Superior temporal gyrus (tissue), 1 donor: ENCODE measurements at regions not wholly inside any gene's neighbourhood (a gene's known extent, or its start where the extent isn't known, plus 50 kb on each side); places are given as distances from the start of the nearest gene placed in this dataset.
"Not testable (repeated sequence)": the region's sequence is repeated elsewhere in the genome, so short reads cannot be mapped to it uniquely, and the experiment has no call there.

Experiments
- DNase-seq: peaks from one replicate; pipeline ENCODE4 v3.0.0-alpha.2; 2016; ENCODE audit errors: extremely low spot score

DNA sequence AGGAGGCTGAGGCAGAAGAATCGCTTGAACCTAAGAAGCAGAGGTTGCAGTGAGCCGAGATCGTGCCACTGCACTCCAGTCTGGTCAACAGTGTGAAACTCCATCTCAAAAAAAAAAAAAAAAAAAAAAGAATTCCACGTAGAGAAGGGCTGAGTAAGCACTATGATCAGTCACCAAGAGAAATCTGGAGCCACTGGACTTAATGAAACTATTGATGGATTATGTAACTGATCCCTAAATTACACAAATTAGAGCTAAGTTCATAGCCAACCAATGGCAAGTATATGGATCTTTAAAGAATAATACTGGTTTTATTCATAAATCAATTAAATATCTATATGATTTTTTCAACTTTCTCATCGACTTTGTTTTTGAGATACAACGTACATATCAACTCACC is 72.2 kb upstream of the ABLIM1 start:
- no peak for DNase-seq

DNA sequence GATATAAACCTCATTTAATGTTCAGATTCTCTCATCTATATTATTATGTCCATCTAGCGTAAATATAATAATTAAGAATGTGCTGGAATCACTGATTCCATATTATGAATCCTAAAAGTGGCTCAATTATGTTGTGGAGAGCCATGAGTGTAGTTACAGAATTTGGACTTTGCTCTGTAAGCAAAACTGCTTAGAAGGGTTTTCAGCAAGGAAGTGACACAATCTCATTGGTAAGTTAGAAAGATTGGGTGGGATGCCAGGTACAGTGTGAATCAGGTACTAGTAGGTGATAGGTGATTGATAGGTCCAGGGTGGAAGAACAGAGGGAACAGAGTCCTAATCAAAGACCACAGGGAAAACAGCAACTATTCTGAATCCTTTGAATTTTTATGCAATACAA is 74.9 kb upstream of the ABLIM1 start:
- DNase-seq = no peak

DNA sequence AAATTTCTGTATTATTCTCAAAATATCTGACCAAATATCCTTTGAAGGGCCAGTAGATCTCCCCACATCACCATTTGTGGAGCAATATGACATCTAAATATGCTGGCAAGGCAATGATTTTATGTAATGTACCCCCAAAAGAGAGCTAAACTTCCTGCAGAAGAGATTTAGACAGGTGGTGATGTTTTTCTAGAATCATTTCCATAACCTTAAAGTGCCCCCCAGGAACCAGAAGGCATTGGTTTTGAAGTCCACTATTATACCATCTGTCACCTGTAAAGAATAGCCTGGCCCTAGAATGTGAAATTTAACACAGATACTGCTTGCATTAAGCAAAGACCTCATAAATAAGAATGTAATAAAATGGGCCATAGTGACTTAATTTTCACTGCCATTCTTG is 77.9 kb upstream of the ABLIM1 start:
- DNase-seq = no peak

DNA sequence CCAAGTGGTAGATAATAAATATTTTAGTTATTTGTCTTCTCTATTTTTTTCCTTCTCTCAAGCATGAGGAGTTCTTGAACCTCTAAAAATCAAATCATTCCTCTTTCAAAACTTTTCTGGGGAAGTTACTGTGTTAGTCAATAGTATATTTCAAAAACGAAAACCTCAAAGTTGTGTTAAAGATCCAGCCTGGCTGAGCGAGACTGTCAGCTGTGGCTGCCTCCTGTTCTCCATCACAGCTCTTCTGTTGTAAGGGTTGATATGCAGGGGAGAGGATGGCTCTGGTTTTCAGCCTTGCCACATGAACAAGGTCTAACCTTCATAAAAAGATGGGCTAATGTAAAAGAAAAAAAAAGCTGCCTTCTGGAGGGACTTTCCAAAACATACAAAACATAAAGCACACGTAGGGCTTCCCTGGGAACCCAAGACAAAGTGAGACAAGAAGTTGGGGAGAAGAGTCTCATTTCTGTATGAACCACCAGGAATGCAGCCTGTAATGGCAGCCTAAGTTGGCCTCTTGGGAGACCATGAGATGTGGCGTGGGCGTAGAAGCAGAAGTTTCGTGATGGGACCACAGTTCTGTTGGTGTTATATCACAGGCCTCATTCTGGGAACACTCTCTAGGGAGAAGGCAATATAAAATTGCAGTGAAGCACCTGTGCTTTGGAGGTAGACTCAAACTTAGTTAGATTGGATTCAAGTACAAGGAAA is 77.9 kb upstream of the FHIP2A start:
- DNase-seq = no peak

DNA sequence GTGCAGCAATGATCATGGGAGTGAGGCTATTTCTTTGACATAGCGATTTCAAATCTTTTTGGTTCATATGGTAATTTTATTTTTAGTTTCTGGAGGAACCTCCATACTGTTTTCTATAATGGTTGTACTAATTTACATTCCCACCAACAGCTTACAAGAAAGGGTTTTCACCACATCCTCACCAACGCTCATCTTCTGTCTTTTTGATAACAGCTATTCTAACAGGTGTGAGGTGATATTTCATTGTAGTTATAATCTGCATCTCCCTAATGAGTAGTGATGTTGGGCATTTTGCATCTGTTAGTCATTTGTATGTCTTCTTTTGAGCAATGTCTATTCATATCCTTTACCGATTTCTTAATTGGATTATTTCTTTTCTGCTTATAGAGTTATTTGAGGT is 75.0 kb upstream of the FHIP2A start:
- DNase-seq = no peak

DNA sequence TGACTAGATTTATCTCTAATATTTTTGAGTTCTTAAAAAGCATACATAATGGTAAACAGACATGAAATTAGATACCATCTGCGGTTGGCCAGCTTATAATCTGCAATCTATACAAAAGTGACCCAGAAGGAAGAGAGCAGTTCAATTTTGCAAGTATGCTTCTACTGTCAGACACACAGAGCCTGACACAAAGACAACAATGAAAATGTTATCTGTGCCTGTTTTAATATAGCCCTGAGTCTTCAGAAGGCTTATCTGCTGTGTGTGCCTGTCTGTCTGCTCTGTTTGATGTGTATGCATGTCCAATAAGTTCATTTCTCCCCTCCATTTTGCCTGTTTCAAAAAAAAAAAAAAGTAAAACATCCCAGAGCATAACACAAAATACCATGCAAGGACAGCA is 73.3 kb upstream of the FHIP2A start:
- DNase-seq = no peak

DNA sequence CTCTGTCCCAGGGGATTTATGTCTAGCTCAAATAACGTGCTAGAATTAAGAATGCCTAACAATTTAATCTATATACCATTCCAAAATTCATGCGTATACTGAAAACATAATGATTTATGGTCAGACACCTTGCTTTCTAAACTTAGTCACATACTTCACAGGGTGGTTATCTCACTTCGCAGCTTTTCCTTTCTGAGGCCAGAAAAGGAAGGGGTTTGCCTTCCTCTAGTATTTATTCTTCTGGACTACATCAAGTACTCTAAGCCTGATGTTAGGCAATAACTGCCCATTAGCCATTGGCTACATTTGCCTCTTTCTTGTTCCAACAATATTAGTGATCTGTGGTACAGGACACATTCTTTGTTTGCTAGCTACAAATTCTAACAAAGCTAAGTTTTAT is 72.6 kb upstream of the FHIP2A start:
- no peak for DNase-seq

DNA sequence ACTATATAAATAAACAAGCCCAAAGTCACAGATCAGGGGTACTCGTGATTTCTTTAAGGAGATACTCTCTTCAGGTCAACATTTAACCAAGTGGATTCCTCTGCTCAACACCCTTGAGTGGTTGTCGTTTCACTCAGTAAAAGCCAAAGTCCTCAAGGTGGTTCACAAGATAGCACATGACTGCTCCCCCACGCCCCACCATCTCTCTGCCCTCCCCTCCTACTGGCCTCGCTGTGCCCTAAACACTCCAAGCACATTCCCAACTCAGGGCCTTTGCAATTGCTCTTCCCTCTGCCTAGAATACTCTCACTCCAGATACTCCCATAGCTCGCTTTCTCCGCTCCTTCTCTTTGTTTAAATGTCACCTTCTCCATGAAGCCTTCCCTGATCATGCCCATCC is 72.1 kb upstream of the FHIP2A start:
- DNase-seq = no peak

DNA sequence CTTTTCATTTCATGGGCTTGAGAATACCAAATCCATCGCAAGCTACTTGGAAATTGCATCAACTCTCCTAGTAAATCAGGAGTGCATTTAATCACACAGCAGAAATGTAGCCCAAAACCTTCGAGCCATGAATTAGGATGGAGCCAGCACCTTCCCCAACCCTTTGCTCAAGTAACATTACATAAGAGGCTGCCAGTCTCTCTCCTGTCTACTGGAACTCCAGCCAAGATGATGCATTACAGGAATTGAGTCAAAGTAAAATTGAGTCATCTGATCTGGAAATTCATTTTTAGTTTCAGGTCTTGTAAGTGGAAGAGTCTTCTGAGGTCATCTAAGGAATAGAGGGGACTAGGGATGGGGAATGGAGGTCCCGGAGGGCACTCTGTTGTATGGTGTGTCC is 69.7 kb upstream of the FHIP2A start:
- DNase-seq = no peak

DNA sequence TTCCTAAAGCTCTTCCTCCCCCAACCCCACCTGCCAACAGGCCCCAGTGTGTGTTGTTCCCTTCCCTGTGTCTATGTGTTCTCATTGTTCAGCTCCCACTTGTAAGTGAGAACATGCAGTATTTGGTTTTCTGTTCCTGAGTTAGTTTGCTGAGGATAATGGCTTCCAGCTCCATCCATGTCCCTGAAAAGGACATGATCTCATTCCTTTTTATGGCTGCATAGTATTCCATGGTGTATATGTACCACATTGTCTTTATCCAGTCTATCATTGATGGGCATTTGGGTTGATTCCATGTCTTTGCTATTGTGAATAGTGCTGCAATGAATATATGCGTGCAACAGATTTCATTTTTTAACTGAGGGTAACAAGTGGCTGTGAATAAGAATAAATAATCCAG is 69.0 kb upstream of the FHIP2A start:
- DNase-seq = not testable (repeated sequence)

DNA sequence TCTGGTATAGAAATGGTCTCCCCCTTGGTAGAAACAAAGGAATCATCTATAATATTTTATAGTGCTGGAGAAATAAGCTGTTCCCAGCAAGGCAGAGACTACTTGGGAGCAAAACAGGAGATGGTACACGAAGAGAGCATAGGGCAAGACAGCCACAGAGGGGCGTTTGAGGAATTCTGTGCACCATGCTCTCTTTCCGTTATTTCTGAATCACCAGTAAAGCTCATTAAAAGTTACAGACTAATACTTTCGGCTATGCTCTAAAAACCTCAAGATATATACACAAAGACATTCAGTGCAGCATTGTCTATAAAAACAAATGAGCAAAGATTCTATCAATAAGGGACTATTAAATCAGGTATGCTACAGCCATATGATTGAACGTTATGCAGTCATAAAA is 68.5 kb upstream of the FHIP2A start:
- no peak for DNase-seq

DNA sequence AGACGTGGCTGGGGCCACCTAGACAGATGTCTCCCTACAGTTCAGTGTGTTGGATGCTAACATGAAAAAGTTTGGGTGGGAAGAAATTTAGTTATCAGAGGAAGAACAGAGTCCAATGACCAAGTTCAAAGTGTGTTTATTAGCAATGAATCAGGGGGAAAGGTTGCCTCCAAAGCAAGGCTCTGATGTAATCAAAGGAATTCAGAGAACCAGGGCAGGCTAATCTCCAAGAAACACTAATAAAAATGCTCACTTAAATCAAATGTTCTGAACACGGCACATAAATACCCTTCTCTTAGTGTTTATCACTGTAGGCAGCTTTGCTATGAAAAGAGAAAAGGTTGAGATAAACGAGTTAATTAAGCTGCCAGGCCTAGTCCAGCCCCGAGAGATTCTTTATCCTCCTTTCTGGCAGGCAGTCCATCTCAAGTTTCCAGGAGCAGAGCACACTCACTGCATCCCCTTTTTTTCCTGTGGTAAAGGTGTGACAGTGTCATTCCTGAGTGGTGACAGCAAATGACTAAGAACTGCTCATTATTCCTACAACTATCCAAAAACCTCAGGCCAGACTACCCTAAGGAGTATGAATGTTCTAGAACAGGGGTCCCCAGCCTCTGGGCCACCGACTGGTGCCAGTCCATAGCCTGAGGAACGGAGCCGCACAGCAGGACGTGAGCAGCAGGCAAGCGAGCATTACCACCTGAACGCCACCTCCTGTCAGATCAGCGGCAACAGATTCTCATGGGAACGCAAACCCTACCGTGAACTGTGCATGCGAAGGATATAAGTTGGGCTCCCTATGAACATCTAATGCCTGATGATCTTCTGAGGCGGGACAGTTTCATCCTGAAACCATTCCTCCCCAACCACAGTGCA is 66.9 kb upstream of the FHIP2A start:
- no peak for DNase-seq

DNA sequence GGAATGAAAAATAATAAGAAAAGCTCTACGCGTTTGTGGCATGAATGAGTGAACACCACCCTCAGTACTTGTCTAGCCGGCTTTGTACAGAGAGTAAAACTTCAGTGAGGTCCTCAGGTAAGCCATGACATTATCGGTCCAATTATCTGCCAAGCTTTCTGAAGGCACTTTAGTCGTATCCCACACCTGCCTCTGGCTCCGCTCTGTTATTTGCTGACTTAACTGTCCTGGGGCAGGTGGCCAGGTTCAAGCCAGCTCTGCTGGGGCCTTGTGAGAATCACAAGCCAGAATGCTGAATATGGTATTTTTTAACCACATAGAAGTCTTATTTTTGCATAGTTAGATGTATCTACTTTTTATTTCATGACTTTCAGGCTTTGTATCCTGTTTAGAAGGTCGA is 66.0 kb upstream of the FHIP2A start:
- DNase-seq = no peak

DNA sequence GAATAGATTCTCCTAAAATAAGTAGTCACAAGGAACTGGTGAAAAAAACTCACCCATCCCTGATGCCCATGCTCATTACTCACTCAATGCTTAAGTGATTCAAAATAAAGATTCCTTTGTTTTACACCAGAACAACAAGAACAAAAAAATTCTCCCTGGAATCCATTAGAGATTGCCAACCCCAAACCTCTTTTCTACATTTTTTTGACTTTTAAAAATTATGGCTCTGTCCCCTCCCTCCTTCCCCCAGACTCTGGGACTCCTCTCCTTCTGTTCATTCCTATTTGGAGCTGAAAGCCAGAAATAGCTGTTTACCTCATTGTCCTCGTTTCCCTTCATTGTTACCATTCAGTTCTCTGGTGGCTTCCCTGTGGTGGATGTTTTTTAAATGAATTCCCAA is 63.2 kb upstream of the FHIP2A start:
- peak; percentile 52 for DNase-seq

DNA sequence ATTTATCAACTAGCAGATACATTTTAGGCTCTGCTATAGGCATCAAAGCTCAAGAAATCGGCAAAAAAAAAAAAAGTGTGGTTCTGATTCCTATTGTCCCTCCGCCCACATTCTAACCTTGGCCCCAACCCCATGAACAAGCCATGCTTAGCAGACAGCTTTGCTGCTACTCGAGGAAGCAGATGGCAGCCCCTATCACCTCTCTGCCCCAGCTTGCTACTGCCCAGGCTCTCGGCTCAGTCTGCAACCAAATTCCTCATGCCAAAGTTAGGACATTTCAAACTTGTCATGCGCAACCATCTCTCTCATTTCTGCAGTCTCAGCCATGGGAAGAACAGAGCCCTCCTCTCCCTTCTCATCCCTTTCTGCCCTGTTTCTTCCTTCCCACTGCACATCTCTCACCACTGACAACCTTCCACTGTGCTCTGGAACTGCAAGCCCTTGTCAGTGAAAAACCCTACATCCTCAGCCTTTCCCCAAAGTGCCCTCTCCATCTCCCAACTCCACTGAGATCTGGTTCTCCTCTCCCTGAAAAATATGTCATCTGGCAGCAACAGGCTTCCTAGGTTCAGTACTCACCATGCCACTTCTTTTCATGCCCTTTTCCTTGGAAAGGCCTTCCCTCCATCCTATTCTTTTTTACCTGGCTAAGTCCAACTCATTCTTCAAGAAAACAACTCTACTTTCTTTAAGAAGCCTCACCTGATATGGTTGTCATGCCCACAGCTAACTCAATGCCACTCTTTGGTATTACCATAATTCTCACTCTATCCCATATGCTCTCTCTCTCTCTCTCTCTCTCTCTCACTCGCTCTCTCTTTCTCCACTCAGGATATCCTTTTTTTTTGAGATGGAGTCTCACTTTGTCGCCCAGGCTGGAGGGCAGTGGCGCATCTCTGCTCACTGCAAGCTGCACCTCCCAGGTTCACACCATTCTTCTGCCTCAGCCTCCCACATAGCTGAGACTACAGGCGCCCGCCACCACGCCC is 60.1 kb upstream of the FHIP2A start:
- DNase-seq = no peak

DNA sequence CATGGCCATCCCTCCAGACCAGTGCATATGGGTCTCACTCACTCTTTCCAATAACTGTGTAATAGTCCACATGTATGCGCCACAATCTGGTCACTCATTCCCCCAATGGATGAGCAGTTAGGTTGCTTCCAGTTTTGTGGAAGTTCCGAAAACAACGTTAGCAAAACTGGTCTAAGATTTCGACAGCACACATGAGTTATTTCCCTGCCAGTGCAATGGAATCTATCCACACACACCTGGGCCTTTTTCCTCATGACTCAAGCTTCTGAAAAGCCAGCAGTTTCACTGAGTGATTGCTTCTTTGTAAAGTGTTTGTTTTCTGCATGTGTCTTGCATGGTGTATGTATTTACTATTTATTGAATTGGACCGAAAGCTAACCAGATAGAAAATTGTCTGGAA is 58.8 kb upstream of the FHIP2A start:
- no peak for DNase-seq

DNA sequence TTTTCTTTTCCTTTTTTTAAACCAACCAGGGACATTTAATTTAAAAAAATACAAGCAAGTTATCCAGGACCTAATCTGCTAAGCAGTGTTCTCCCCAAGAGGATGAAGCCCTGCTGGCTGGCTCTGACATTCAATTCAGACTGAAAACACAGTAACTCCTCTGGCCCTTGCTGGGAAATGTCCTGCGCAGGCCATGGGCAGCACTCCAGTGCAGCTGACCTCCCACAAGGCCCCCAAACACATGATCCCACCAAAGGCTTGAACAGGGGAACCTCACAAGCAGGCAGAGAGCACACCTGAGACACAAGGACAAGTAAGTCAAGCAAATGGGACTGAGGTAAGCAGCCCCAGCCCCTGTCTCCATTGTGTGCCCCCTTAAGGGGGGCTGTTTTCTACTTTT is 56.9 kb upstream of the FHIP2A start:
- no peak for DNase-seq

DNA sequence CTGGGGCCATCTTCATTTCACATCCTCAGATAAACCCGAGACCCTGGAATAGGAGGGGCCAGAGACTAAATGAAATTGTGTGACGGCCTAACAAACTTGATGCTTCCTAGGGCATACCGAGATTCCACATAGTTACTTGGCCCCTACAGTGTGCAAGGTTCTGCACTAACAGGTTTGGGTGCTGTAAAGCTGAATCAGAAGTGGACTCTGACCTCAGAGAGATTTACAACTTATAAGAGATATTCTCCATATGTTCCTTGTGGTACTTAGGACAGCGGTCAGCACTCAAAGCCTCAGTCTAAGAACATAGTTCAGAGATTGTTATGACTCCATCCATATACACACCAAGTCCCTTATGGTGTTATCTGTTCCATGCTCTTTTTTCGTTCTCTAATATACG is 55.1 kb upstream of the FHIP2A start:
- DNase-seq = no peak

DNA sequence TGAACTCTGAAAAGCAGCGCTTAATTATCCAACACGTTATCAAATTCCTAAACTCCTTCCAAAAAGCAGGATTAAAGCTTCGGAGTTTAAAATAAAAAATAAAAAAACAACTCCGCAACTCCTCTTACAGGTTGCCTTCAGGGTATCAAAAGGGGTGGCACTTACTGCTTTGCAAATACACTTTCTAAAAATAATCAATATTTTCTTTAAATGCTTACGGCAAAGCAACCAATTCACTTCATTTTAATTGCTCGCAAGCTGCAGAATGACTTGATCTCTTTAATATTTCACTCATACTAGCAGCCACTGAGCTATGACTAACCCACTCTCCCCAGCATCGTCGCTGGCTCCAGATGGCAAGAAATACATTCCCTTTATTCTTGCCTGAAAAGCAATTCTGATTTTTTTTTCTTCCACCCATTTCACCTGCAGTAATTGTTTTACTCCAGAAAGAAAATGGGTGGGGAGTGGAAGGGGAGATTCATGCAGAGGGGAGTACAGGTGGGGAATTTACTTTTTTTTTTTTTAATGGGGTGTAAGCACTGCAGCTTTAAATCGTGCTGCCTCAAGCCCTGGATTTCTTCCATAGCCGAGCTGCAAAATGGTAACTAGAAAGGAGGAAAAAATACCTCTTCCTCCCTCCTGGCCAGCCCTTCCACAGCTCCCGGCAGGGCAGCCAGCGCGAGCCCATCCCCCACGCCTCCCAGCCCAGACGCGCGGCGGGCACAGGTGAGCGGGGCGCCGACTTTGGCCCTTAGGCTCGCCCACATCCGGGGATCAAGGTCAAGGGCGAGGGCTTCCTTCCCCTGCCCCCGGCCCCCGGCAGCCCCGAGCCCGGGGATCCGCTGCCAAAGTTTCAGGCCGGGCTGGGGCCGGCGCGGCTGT is 54.2 kb upstream of the FHIP2A start:
- DNase-seq = peak; percentile 52

DNA sequence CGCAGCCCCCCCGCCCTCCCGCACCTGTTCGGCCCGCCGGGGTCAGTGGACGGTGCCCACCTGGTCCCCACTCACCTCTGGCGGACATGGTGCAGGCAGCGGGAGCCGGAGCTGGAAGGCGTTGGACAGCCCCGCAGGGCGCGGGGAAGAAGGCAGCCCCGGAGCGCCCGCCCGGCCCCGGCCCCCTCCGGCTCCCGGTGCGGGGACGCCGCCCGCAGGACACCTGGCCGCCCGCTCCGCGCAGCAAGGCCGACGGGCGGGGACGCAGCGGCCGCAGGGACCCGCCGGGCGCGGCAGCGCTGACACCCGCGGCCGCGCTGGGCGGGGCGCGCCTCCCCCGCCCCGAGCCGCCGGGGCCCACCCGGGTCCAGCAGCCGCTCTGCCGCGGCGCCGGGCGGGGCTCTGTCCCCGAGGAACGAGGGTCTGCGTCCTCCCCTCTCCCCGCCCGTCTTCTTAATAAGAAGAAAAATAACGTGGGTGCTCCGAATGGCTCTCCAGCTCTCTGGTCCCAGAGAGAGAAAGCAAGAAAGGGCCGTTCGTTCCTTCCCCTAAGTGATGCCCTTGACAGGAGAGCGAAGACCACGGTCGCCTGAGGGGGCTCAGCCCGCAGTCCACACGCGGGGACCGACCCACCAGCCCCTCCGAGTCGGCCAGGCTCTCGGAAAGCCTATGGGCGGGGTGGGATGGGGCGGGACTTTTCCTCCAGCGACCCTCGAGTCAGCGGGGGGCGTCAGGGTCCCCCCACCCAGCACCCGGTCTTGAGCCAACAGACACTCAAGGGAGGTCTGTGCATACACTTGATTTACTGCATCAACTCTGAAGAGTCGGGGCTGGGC is 53.4 kb upstream of the FHIP2A start:
- DNase-seq = no peak
